ENCODE measurements at regions not wholly inside any gene's neighbourhood (a gene's known extent, or its start where the extent isn't known, plus 50 kb on each side); places are given as distances from the start of the nearest gene placed in this dataset.

DNA sequence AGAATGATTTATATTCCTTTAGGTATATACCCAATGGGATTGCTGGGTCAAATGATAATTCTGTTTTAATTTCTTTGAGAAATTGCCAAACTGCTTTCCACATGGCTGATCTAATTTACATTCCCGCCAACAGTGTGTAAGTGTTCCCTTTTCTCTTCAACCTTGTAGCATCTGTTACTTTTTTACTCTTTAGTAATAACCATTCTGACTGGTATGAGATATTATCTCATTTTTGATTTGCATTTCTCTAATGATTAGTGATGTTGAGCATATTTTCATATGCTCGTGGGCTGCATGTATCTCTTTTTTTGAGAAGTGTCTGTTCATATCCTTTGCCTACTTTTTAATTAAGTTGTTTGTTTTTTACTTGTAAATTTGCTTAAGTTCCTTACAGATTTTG is 1264.2 kb downstream of the OTOL1 start:
- no peak for TF ChIP-seq CTCF (IDR thresholded peaks at IDR 0.05)
- no peak for TF ChIP-seq POLR2A (IDR thresholded peaks at IDR 0.05)
